ENCODE measurements at regions not wholly inside any gene's neighbourhood (a gene's known extent, or its start where the extent isn't known, plus 50 kb on each side); places are given as distances from the start of the nearest gene placed in this dataset.

DNA sequence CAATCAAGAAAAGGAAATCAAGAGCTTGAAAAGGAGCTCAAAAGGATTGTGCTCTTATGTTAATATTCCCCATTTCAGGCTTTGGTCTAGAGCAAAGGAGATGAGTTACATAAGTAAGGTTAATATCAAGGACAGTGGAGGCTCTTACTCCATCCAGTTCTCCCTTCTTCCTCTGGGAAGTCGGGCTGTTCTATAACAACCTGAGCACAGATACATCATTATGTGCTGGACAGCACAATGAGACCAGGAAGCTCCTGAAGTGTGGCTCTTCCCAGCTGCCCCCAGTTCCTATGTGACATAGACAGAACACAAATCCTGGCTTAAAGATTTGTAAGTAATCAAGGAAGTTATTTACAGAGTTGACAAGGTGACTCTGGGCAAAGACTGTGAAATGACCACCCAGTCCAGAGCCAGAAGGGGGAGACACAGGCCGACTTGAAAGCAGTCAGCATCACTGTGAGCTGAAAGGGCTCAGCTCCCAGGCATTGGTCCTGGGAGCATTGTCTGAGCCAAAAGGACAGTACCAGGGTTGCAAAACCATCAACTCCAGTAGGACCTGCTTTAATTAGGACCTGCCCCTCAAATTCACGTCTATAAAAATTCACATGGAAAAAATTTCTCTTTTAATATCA, 917.6 kb upstream of the ACVR2A start:
- Histone ChIP-seq H3K27me3 (no peaks in the 10 kb centered on the region), H3K9me3 (no peaks in the 10 kb centered on the region), H3K27ac (no peak overlapping the region), H3K36me3 (no peaks in the 10 kb centered on the region), H3K4me1 (no peaks in the 10 kb centered on the region), H3K4me3 (no peak overlapping the region)
- TF ChIP-seq, protein P1, sequence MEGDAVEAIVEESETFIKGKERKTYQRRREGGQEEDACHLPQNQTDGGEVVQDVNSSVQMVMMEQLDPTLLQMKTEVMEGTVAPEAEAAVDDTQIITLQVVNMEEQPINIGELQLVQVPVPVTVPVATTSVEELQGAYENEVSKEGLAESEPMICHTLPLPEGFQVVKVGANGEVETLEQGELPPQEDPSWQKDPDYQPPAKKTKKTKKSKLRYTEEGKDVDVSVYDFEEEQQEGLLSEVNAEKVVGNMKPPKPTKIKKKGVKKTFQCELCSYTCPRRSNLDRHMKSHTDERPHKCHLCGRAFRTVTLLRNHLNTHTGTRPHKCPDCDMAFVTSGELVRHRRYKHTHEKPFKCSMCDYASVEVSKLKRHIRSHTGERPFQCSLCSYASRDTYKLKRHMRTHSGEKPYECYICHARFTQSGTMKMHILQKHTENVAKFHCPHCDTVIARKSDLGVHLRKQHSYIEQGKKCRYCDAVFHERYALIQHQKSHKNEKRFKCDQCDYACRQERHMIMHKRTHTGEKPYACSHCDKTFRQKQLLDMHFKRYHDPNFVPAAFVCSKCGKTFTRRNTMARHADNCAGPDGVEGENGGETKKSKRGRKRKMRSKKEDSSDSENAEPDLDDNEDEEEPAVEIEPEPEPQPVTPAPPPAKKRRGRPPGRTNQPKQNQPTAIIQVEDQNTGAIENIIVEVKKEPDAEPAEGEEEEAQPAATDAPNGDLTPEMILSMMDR (IDR thresholded peaks at IDR 0.05), result peak; percentile 34 to 47
- no peak for TF ChIP-seq EP300 (IDR thresholded peaks at IDR 0.05)
- peak; percentile 78 to 82 for DNase-seq (ENCODE audit: low spot score in 2 of 2)
- 52% methylated on average over 3 of the region's 3 CpGs for WGBS

DNA sequence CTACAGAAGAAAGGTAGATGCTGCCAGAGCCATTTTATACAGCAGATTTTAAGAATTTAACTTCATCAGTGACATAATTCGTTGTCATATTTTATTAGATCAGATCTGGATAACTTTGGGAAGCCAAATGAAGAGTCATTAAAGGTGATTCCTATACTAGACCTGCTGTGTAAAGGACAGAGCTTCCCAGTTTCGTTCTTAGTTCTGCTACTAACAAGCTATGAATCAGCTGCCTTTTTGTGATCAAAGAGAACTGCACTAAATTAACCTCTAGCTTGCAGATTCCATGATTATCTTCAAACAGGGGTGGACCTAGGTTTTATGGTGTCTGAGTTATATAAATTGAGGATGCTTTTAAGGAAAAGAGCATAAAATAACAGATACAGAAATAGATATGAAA, 926.5 kb upstream of the ACVR2A start:
- DNase-seq (ENCODE audit: low spot score in 2 of 2), result no peak
- H3K4me3 ChIP-seq, result no peak overlapping the region
- H3K9me3 ChIP-seq, result no peaks in the 10 kb centered on the region
- H3K27me3 ChIP-seq, result no peaks in the 10 kb centered on the region
- no peaks in the 10 kb centered on the region for H3K36me3 ChIP-seq
- no peak overlapping the region for H3K27ac ChIP-seq
- 45% methylated on average over 2 of the region's 2 CpGs for WGBS
- TF ChIP-seq, protein P1 (IDR thresholded peaks at IDR 0.05), result no peak
- no peak for TF ChIP-seq EP300 (IDR thresholded peaks at IDR 0.05)
- no peak for TF ChIP-seq POLR2AphosphoS5 (IDR thresholded peaks at IDR 0.05)
- TF ChIP-seq POLR2A (IDR thresholded peaks at IDR 0.05), result no peak
- H3K4me1 ChIP-seq, result peaks cover 20% of the 10 kb centered on the region

DNA sequence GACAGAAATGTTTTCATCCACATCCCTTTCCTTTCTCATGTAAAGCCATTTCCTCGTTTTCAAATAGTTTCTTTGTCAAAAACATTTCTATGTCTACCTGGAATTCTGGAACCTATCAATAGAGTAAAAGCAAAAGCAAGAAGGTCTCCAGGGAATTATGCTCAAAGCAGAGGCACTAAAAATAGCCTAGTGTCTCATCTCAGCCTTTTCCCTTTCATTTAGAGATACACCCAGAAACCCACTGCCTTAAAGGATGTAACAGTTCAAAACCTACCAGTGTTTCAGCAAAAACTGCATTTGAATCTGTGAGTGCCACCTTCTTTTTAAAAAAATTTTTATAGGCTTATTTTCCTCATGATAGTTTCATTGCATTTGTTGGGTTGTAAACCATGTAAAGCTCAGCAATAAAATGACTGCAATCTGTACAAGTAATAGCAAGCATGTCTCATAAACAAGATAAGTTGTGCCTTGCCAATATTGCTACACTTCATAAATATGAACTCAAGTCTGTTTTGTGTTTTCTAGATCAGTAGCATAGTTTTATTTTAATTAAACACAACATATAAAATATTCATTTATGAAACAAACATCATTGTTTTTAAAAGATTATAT, 927.3 kb upstream of the ACVR2A start:
- H3K27ac ChIP-seq, result peak overlapping the region; percentile 65
- no peaks in the 10 kb centered on the region for H3K9me3 ChIP-seq
- TF ChIP-seq POLR2A (IDR thresholded peaks at IDR 0.05), result no peak
- no peak for TF ChIP-seq POLR2AphosphoS5 (IDR thresholded peaks at IDR 0.05)
- DNase-seq (ENCODE audit: low spot score in 2 of 2), result no peak
- H3K27me3 ChIP-seq, result no peaks in the 10 kb centered on the region
- peaks cover 20% of the 10 kb centered on the region for H3K4me1 ChIP-seq
- H3K4me3 ChIP-seq, result no peak overlapping the region
- no peaks in the 10 kb centered on the region for H3K36me3 ChIP-seq
- 30% methylated on average over 1 of the region's 1 CpG for WGBS

DNA sequence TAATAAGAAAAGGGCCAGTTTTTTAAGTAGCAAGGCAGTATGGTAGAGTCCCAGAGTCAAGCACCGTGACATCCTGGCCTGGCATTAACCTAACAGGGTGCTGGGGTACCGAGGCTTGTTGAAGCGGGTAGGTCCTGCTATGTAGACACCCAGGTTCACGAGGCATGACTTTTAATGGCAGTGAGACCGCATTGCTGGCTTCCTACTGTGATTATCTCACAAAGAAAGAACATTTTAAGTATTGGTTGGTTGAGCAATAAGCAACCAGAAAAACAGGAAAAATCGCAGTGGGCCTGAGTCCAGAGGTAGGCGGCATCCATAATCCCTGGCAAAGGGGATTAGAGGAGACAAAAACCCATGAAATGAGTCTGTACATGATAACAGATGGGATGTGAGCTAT, 927.9 kb upstream of the ACVR2A start:
- DNase-seq (ENCODE audit: low spot score in 2 of 2), result no peak
- TF ChIP-seq POLR2AphosphoS5 (IDR thresholded peaks at IDR 0.05), result no peak
- TF ChIP-seq, protein P1 (IDR thresholded peaks at IDR 0.05), result no peak
- no peak for TF ChIP-seq POLR2A (IDR thresholded peaks at IDR 0.05)
- TF ChIP-seq EP300 (IDR thresholded peaks at IDR 0.05), result no peak
- 58% methylated on average over 7 of the region's 7 CpGs for WGBS

DNA sequence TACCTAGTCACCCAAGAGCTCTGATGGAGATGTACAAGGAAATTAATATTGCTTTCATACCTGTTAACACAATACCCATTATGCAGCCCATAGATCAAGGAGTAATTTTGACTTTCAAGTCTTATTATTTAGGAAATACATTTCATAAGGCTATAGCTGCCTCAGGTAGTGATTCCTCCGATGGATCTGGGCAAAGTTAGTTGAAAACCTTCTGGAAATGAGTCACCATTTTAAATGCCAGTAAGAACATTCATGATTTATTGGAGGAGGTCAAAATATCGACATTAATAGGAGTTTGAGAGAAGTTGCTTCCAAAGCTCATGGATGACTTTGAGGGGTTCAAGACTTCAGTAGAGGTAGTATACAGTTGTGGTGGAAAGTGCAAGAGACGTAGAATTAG, 931.4 kb upstream of the ACVR2A start:
- H3K4me1 ChIP-seq, result peaks cover 20% of the 10 kb centered on the region
- DNase-seq (ENCODE audit: low spot score in 2 of 2), result no peak
- no peaks in the 10 kb centered on the region for H3K36me3 ChIP-seq
- H3K27ac ChIP-seq, result no peak overlapping the region
- TF ChIP-seq, protein P1 (IDR thresholded peaks at IDR 0.05), result no peak
- TF ChIP-seq EP300 (IDR thresholded peaks at IDR 0.05), result no peak
- no peak for TF ChIP-seq POLR2A (IDR thresholded peaks at IDR 0.05)
- no peaks in the 10 kb centered on the region for H3K27me3 ChIP-seq
- no peaks in the 10 kb centered on the region for H3K9me3 ChIP-seq
- no peak overlapping the region for H3K4me3 ChIP-seq
- 83% methylated on average over 3 of the region's 3 CpGs for WGBS

More for the DNA sequence above, 927.9 kb upstream of the ACVR2A start:
- Histone ChIP-seq H3K4me1 (peaks cover 20% of the 10 kb centered on the region), H3K4me3 (no peak overlapping the region), H3K27me3 (no peaks in the 10 kb centered on the region), H3K36me3 (no peaks in the 10 kb centered on the region), H3K9me3 (no peaks in the 10 kb centered on the region), H3K27ac (peak overlapping the region; percentile 65)

Measured in suprapubic skin (tissue), 4 donors.